NT2/D1 (cell line): ENCODE measurements at regions not wholly inside any gene's neighbourhood (a gene's known extent, or its start where the extent isn't known, plus 50 kb on each side); places are given as distances from the start of the nearest gene placed in this dataset.

Experiments
- SUZ12 ChIP-seq: IDR thresholded peaks from 2 replicates; pipeline ENCODE4 v1.6.1; 2011; ENCODE audit not compliant: insufficient read length, insufficient read depth; ENCODE audit errors: extremely low read depth
- YY1 ChIP-seq: IDR thresholded peaks from 2 replicates; pipeline ENCODE4 v1.6.1; 2011; ENCODE audit not compliant: insufficient read length, insufficient read depth

- TF ChIP-seq SUZ12 (no peak), YY1 (no peak)
Measured at GRCh38 chr1:193419295-193419694, 232.9 kb upstream of the B3GALT2 start.
